ENCODE measurements at regions not wholly inside any gene's neighbourhood (a gene's known extent, or its start where the extent isn't known, plus 50 kb on each side); places are given as distances from the start of the nearest gene placed in this dataset.

DNA sequence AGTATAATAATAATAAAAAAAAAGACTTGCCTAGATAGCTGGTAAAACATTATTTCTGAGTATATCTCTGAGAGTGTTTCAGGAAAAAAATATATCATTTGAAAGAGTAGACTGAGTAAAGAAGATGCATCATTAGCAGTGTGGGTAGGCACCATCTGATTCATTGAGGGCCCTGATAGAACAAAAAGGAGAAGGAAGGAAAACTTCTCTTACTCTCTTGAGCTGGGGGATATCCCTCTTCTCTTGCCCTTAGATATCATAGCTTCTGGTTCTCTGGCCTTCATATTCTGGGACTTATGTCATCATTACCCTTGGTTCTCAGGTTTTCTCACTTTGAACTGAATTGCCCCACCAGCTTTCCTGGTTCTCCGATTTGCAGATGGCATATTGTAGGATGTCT is 177.6 kb upstream of the EDNRB start:
- H3K9ac ChIP-seq = no peak overlapping the region
- TF ChIP-seq EZH2 (IDR thresholded peaks at IDR 0.05; ENCODE audit: insufficient read depth, poor library complexity, severe bottlenecking) = no peak
- no peak for TF ChIP-seq EZH2phosphoT487 (IDR thresholded peaks at IDR 0.05; ENCODE audit: insufficient read depth, low read depth)

DNA sequence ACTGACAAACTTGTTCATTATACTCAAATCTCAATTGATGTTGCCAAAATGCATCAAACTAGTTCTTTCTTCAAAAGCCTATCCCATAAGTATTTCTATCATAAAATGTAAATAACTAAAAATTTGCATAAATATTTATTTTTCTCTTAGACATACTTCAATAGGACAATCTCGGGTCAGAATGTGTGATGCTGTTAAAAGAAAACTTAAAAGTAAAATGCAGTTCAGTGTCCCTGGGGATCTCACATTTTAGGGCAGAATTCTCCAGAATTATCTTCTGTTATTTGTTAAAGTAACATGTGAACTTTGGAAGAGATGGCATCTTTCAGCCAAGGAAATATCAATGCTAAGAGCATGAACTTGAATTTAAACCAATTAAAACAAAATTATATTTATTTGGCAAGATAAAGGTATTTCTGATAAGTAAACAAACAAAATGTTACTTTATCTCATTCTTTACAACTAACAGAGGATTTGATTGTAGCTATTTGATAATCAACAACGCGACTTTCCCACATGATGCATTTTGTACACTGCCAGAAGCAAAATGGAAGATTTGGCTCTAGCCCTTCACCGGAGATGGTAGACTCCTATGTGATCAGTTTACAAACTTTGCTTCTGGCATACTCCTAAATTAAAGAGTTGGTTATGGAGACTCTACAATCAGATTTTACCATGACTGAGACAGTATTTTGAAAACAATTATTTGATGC is 169.5 kb upstream of the EDNRB start:
- TF ChIP-seq EZH2 (IDR thresholded peaks at IDR 0.05; ENCODE audit: insufficient read depth, poor library complexity, severe bottlenecking) (no peak), EZH2phosphoT487 (IDR thresholded peaks at IDR 0.05; ENCODE audit: insufficient read depth, low read depth) (no peak)
- in situ Hi-C loops (cut with MboI) = no loop called here

More for the DNA sequence above, 177.6 kb upstream of the EDNRB start:
- DNase-seq = no peak
- Histone ChIP-seq H3K36me3 (ENCODE audit: low read depth) (no peaks in the 10 kb centered on the region), H3K4me1 (ENCODE audit: insufficient read depth) (no peaks in the 10 kb centered on the region), H4K20me1 (ENCODE audit: insufficient read depth) (no peaks in the 10 kb centered on the region), H3F3A (ENCODE audit: insufficient read depth) (0 out of 2 replicates have a peak, but pooled peaks cover 4% of the 10 kb centered on the region), H3K27me3 (replicated peaks; ENCODE audit: insufficient read depth) (0 out of 2 replicates have a peak, but pooled peaks cover 3% of the 10 kb centered on the region), H3K4me2 (ENCODE audit: unreplicated experiment) (no peak overlapping the region), H3K79me2 (ENCODE audit: insufficient read depth) (no peaks in the 10 kb centered on the region), H3K27ac (no peak overlapping the region), H3K4me3 (no peak overlapping the region), H2AFZ (no peak overlapping the region), H3K9me2 (ENCODE audit: insufficient read depth) (no peaks in the 10 kb centered on the region), H3K9me3 (ENCODE audit: low read depth) (no peaks in the 10 kb centered on the region)
- WGBS, 2 experiments (ENCODE audit: low coverage in 1 of 2, low lambda C conversion rate in 2 of 2, missing lambda C conversion rate in 2 of 2) = 81 to 84% methylated on average over 1 of the region's 1 CpG
- in situ Hi-C loops (cut with MboI) = no loop called here

DNA sequence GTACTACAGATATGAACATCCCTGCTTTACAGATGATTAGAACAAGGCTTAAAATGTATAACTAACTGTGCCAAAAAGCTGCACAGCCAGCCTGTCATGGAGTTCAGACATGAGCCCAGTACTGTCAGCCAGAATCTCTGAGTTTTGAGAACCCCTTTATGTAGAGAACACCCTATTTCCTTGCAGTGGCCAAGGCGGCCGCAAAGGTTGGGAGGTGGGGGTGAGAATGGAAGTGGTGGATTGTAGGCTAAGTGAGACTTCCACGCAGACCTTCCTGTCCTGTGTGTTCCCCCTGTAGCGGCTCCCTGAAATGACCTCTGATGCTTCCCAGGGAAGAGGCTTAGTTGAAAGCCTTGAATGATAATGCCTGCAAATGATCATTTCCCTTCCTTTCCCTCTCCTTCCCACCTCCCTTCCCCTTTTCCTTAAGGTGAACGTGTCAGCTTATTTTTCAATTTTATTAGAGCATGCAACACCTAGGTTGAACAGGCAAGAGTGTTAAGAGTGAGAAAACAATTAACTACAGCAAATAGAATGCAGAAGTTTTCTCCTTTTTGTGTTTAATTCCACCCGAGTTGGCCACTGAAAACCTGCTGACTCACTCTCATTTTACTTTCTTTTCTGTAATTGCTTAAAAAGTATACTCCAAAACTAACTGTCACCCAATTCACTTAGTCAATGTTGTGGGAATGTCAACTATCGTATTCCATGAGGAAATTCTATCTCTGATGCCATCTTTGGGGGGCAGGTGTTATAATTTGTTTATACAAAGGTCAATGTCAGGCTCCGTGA is 167.0 kb upstream of the EDNRB start:
- Histone ChIP-seq H3F3A (ENCODE audit: insufficient read depth) (no peaks in the 10 kb centered on the region), H3K9ac (no peak overlapping the region), H2AFZ (peak overlapping the region; percentile 17; the same call in 1 of the 2 replicates), H3K27ac (no peak overlapping the region), H3K4me3 (no peak overlapping the region), H3K4me2 (ENCODE audit: unreplicated experiment) (peak overlapping the region; percentile 13), H3K79me2 (ENCODE audit: insufficient read depth) (no peaks in the 10 kb centered on the region), H3K9me3 (ENCODE audit: low read depth) (no peaks in the 10 kb centered on the region), H4K20me1 (ENCODE audit: insufficient read depth) (no peaks in the 10 kb centered on the region), H3K27me3 (replicated peaks; ENCODE audit: insufficient read depth) (0 out of 2 replicates have a peak, but pooled peaks cover 5% of the 10 kb centered on the region), H3K4me1 (ENCODE audit: insufficient read depth) (no peaks in the 10 kb centered on the region), H3K36me3 (ENCODE audit: low read depth) (no peaks in the 10 kb centered on the region), H3K9me2 (ENCODE audit: insufficient read depth) (no peaks in the 10 kb centered on the region)
- TF ChIP-seq EZH2phosphoT487 (IDR thresholded peaks at IDR 0.05; ENCODE audit: insufficient read depth, low read depth) (no peak), EZH2 (IDR thresholded peaks at IDR 0.05; ENCODE audit: insufficient read depth, poor library complexity, severe bottlenecking) (no peak)
- in situ Hi-C loops (cut with MboI) = no loop called here
- WGBS, 2 experiments (ENCODE audit: low coverage in 1 of 2, low lambda C conversion rate in 2 of 2, missing lambda C conversion rate in 2 of 2) = 42 to 43% methylated on average over 8 of the region's 8 CpGs
- peak; percentile 2 for DNase-seq

More for the DNA sequence above, 169.5 kb upstream of the EDNRB start:
- H3K4me1 ChIP-seq (ENCODE audit: insufficient read depth) = no peaks in the 10 kb centered on the region
- H3K27ac ChIP-seq = no peak overlapping the region
- WGBS, 2 experiments (ENCODE audit: low coverage in 1 of 2, low lambda C conversion rate in 2 of 2, missing lambda C conversion rate in 2 of 2) = 78 to 79% methylated on average over 4 of the region's 4 CpGs
- no peak overlapping the region for H2AFZ ChIP-seq
- no peaks in the 10 kb centered on the region for H3K9me3 ChIP-seq (ENCODE audit: low read depth)
- H3K4me2 ChIP-seq (ENCODE audit: unreplicated experiment) = no peak overlapping the region
- 0 out of 2 replicates have a peak, but pooled peaks cover 8% of the 10 kb centered on the region for H3K27me3 ChIP-seq (replicated peaks; ENCODE audit: insufficient read depth)
- H3K9me2 ChIP-seq (ENCODE audit: insufficient read depth) = no peaks in the 10 kb centered on the region
- no peaks in the 10 kb centered on the region for H3F3A ChIP-seq (ENCODE audit: insufficient read depth)
- H3K9ac ChIP-seq = no peak overlapping the region
- H3K4me3 ChIP-seq = no peak overlapping the region
- H3K79me2 ChIP-seq (ENCODE audit: insufficient read depth) = no peaks in the 10 kb centered on the region
- H4K20me1 ChIP-seq (ENCODE audit: insufficient read depth) = no peaks in the 10 kb centered on the region
- H3K36me3 ChIP-seq (ENCODE audit: low read depth) = no peaks in the 10 kb centered on the region
- DNase-seq = no peak

DNA sequence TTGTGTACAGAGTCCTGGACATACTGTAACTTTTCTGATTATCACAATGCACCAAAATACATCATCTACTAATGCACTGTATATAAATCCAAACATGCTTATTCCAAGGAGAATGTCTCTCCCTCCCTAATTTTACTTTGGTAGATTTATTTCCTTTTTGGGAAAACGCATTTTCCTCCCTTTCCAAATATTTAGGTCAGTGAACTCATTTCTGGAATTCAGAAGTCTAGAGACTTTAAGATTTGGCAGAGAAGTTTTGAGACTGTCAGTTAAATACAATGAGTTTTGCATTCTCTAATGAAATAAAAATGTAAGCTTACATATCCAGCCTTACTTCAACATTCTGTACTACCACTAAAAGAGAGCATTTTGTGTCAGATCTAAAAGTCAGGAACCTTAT is 165.8 kb upstream of the EDNRB start:
- WGBS, 2 experiments (ENCODE audit: low coverage in 1 of 2, low lambda C conversion rate in 2 of 2, missing lambda C conversion rate in 2 of 2) = 13 to 24% methylated on average over 1 of the region's 1 CpG
- in situ Hi-C loops (cut with MboI) = no loop called here
- no peak overlapping the region for H3K27ac ChIP-seq
- H3K27me3 ChIP-seq (replicated peaks; ENCODE audit: insufficient read depth) = 0 out of 2 replicates have a peak, but pooled peaks cover 5% of the 10 kb centered on the region
- no peaks in the 10 kb centered on the region for H3K4me1 ChIP-seq (ENCODE audit: insufficient read depth)
- no peak for TF ChIP-seq EZH2 (IDR thresholded peaks at IDR 0.05; ENCODE audit: insufficient read depth, poor library complexity, severe bottlenecking)
- no peaks in the 10 kb centered on the region for H3K9me3 ChIP-seq (ENCODE audit: low read depth)
- H3K9me2 ChIP-seq (ENCODE audit: insufficient read depth) = no peaks in the 10 kb centered on the region
- H3F3A ChIP-seq (ENCODE audit: insufficient read depth) = no peaks in the 10 kb centered on the region
- H3K4me2 ChIP-seq (ENCODE audit: unreplicated experiment) = no peak overlapping the region
- no peak for DNase-seq
- H2AFZ ChIP-seq = no peak overlapping the region
- no peaks in the 10 kb centered on the region for H3K36me3 ChIP-seq (ENCODE audit: low read depth)
- H3K4me3 ChIP-seq = no peak overlapping the region
- no peak overlapping the region for H3K9ac ChIP-seq
- no peaks in the 10 kb centered on the region for H3K79me2 ChIP-seq (ENCODE audit: insufficient read depth)
- H4K20me1 ChIP-seq (ENCODE audit: insufficient read depth) = no peaks in the 10 kb centered on the region

Measured in GM23248 (cell line).